DND-41 (cell line): ENCODE measurements at regions not wholly inside any gene's neighbourhood (a gene's known extent, or its start where the extent isn't known, plus 50 kb on each side); places are given as distances from the start of the nearest gene placed in this dataset.

Experiments used
- CTCF ChIP-seq: IDR thresholded peaks from 2 replicates; pipeline ENCODE4 v1.5.1; 2012; ENCODE audit warnings: borderline replicate concordance, low read length, moderate library complexity, mild to moderate bottlenecking; ENCODE audit not compliant: poor library complexity, severe bottlenecking; ENCODE audit errors: extremely low read depth
- EZH2 ChIP-seq: IDR thresholded peaks from 3 replicates; pipeline ENCODE4 v1.6.1; 2012; ENCODE audit warnings: borderline replicate concordance, low read depth, mild to moderate bottlenecking, moderate library complexity, low read length, inconsistent platforms; ENCODE audit not compliant: severe bottlenecking

GRCh38 chr3:178112134-178112533 is 424.1 kb upstream of the KCNMB2 start:
- no peak for TF ChIP-seq EZH2
- TF ChIP-seq CTCF, result no peak
